HepG2 (cell line): ENCODE measurements at regions not wholly inside any gene's neighbourhood (a gene's known extent, or its start where the extent isn't known, plus 50 kb on each side); places are given as distances from the start of the nearest gene placed in this dataset.

Experiments
- ATAC-seq: fragments of 200-7000 bp; cut with Tn5 transposase; 3 replicates; pipeline ENCODE4 v1.9.1; 2020; ENCODE audit warnings: mild to moderate bottlenecking, moderate library complexity
- BruUV-seq: library from RNA; stranded (reverse); fragments of 400-500 nt; replicated peaks from 2 replicates; lab custom pipeline; 2021; lab: Mats Ljungman, UMichigan
- CTCF ChIA-PET: fragments of 300-600 bp; formaldehyde crosslinking; extraction: SDS; loops from one replicate; lab custom pipeline; 2021; ENCODE audit warnings: low total read pairs, inconsistent platforms, low intra/inter-chr PET ratio; lab: Yijun Ruan, JAX
- POLR2A ChIA-PET: fragments of 350-600 bp; sonication (Branson Sonifier 250); formaldehyde crosslinking; loops from one replicate; lab custom pipeline; 2020; ENCODE audit warnings: antibody characterized with exemption, inconsistent platforms; lab: Yijun Ruan, JAX
- DNase-seq: peaks from one replicate; pipeline ENCODE4 v3.0.0-alpha.2; 2015; ENCODE audit warnings: low spot score
- FAIRE-seq: peaks from 3 replicates; lab custom pipeline; 2011; peaks lifted over from hg19 to GRCh38; lab: Jason Lieb, UNC
- H2AFZ ChIP-seq: one replicate; pipeline ENCODE4 v1.6.1; 2011; ENCODE audit warnings: low read length, inconsistent platforms
- H3K27ac ChIP-seq: fragments of 300-600 bp; 3 replicates; pipeline ENCODE4 v1.8.0; 2011; ENCODE audit warnings: mixed run types, mild to moderate bottlenecking, mixed read lengths, low read length, inconsistent platforms; ENCODE audit not compliant: insufficient read depth; ENCODE audit errors: extremely low read length
- H3K27me3 ChIP-seq, 2 experiments: fragments of 200-600 bp in 1 of 2; 2 replicates in 1 of 2; 3 replicates in 1 of 2; pipeline versions ENCODE4 v1.6.0 to v1.8.0; 2011; ENCODE audit warnings: low read length in 2 of 2, mild to moderate bottlenecking in 2 of 2, moderate library complexity in 2 of 2, inconsistent platforms in 1 of 2; ENCODE audit not compliant: insufficient read depth in 2 of 2, control insufficient read depth in 1 of 2
- H3K36me3 ChIP-seq, 2 experiments: fragments of 200-600 bp in 1 of 2; replicated peaks in 1 of 2; 2 replicates in 1 of 2; 3 replicates in 1 of 2; pipeline versions ENCODE4 v1.5.1 to v1.8.0; 2011; ENCODE audit warnings: low read length in 2 of 2, inconsistent platforms in 1 of 2; ENCODE audit not compliant: insufficient read depth in 2 of 2, control insufficient read depth in 1 of 2
- H3K4me1 ChIP-seq: 2 replicates; pipeline ENCODE4 v1.5.1; 2012; ENCODE audit warnings: low read length, inconsistent platforms; ENCODE audit not compliant: insufficient read depth
- H3K4me2 ChIP-seq: 2 replicates; pipeline ENCODE4 v1.6.0; 2011; ENCODE audit warnings: low read depth, low read length, inconsistent platforms
- H3K4me3 ChIP-seq, 3 experiments: fragments of 200-600 bp in 1 of 3; sonication (generic), shearing (Covaris generic) in 1 of 3; replicated peaks in 1 of 3; 2 replicates each; pipeline ENCODE4 v1.5.1; 2011 to 2016; ENCODE audit warnings: low read length in 3 of 3, inconsistent platforms in 2 of 3, low read depth in 2 of 3, mild to moderate bottlenecking in 2 of 3, control low read depth in 1 of 3, mixed read lengths in 1 of 3; ENCODE audit not compliant: insufficient read depth in 1 of 3
- H3K79me2 ChIP-seq: one replicate; pipeline ENCODE4 v1.6.1; 2011; ENCODE audit warnings: low read length, inconsistent platforms; ENCODE audit not compliant: insufficient read depth
- H3K9ac ChIP-seq: 2 replicates; pipeline ENCODE4 v1.6.0; 2011; ENCODE audit warnings: mild to moderate bottlenecking, low read depth, low read length, inconsistent platforms; ENCODE audit not compliant: insufficient read depth
- H3K9me3 ChIP-seq: 2 replicates; pipeline ENCODE4 v1.5.1; 2012; ENCODE audit warnings: mild to moderate bottlenecking, low read length
- H4K20me1 ChIP-seq: 2 replicates; pipeline ENCODE4 v1.6.0; 2011; ENCODE audit warnings: inconsistent platforms, mild to moderate bottlenecking, low read length, moderate library complexity; ENCODE audit not compliant: insufficient read depth
- ATF1 ChIP-seq: IDR thresholded peaks from 2 replicates; pipeline ENCODE4 v1.6.1; 2016; ENCODE audit warnings: mild to moderate bottlenecking, control low read depth
- CHCHD3 ChIP-seq: sonication (generic); formaldehyde crosslinking; IDR thresholded peaks from 2 replicates; pipeline ENCODE4 v1.8.0; 2022; ENCODE audit warnings: mild to moderate bottlenecking, missing genetic modification reagents, moderate library complexity
- HOXA3 ChIP-seq: sonication (generic); formaldehyde crosslinking; IDR thresholded peaks from 2 replicates; pipeline ENCODE4 v1.5.0; 2020; ENCODE audit warnings: missing genetic modification reagents
- MAFK ChIP-seq, 2 experiments: IDR thresholded peaks in 1 of 2; conservative IDR thresholded peaks in 1 of 2; 2 replicates each; pipeline ENCODE4 v1.6.1; 2011; ENCODE audit warnings: improper control_type of control experiment in 2 of 2, low read length in 2 of 2
- PITX1 ChIP-seq: sonication (generic); formaldehyde crosslinking; IDR thresholded peaks from 2 replicates; pipeline ENCODE4 v1.5.1; 2020; ENCODE audit warnings: mild to moderate bottlenecking, missing genetic modification reagents
- SNAI1 ChIP-seq: sonication (generic); formaldehyde crosslinking; IDR thresholded peaks from 2 replicates; pipeline ENCODE4 v1.5.0; 2020; ENCODE audit warnings: mild to moderate bottlenecking, missing genetic modification reagents, borderline replicate concordance
- ZIK1 ChIP-seq: sonication (generic); formaldehyde crosslinking; IDR thresholded peaks from 2 replicates; pipeline ENCODE4 v1.5.0; 2020; ENCODE audit warnings: mild to moderate bottlenecking, low read depth, missing genetic modification reagents, borderline replicate concordance
- ZNF264 ChIP-seq: sonication (generic); formaldehyde crosslinking; IDR thresholded peaks from 2 replicates; pipeline ENCODE4 v1.4.0; 2020; ENCODE audit warnings: missing genetic modification reagents
- ZNF30 ChIP-seq: sonication (generic); formaldehyde crosslinking; IDR thresholded peaks from 2 replicates; pipeline ENCODE4 v1.5.0; 2020; ENCODE audit warnings: mild to moderate bottlenecking, missing genetic modification reagents
- ZNF326 ChIP-seq: sonication (generic); formaldehyde crosslinking; IDR thresholded peaks from 2 replicates; pipeline ENCODE4 v1.4.0; 2020; ENCODE audit warnings: missing genetic modification reagents, borderline replicate concordance
- ZNF543 ChIP-seq: sonication (generic); formaldehyde crosslinking; IDR thresholded peaks from 2 replicates; pipeline ENCODE4 v1.4.0; 2020; ENCODE audit warnings: mild to moderate bottlenecking, missing genetic modification reagents
- ZNF558 ChIP-seq: sonication (generic); formaldehyde crosslinking; IDR thresholded peaks from 2 replicates; pipeline ENCODE4 v1.9.0; 2022; ENCODE audit warnings: mild to moderate bottlenecking, missing genetic modification reagents, borderline replicate concordance
- WGBS: methylation state at CpG from one replicate; pipeline ENCODE4 v1.1.6; 2017; ENCODE audit warnings: low lambda C conversion rate; 5-methylcytosine and 5-hydroxymethylcytosine counted together
- in situ Hi-C: cut with HindIII; loops from 2 replicates; pipeline ENCODE4 v1.10.0; 2017; ENCODE audit warnings: low pct_unique_long_range_greater_than_20kb; ENCODE audit not compliant: extremely low pct_ligation_motif_present
- intact Hi-C: fragments of 100-400 bp; cut with micrococcal nuclease; formaldehyde crosslinking; loops from one replicate; pipeline ENCODE4 v1.10.0; 2022; ENCODE audit not compliant: unreplicated experiment
- TF ChIP-seq, protein P1 (sequence below): sonication (generic); formaldehyde crosslinking; conservative IDR thresholded peaks from 2 replicates; pipeline ENCODE4 v1.8.0; 2022; ENCODE audit warnings: mild to moderate bottlenecking, moderate library complexity, missing genetic modification reagents
- TF ChIP-seq, protein P2 (sequence below): sonication (generic); formaldehyde crosslinking; conservative IDR thresholded peaks from 2 replicates; pipeline ENCODE4 v1.4.0; 2020; ENCODE audit warnings: mild to moderate bottlenecking, missing genetic modification reagents, moderate library complexity
- TF ChIP-seq, protein P3 (sequence below): sonication (generic); formaldehyde crosslinking; IDR thresholded peaks from 2 replicates; pipeline ENCODE4 v1.5.0; 2020; ENCODE audit warnings: missing genetic modification reagents
- TF ChIP-seq, protein P4 (sequence below): sonication (generic); formaldehyde crosslinking; IDR thresholded peaks from 2 replicates; pipeline ENCODE4 v1.5.0; 2020; ENCODE audit warnings: missing genetic modification reagents

DNA sequence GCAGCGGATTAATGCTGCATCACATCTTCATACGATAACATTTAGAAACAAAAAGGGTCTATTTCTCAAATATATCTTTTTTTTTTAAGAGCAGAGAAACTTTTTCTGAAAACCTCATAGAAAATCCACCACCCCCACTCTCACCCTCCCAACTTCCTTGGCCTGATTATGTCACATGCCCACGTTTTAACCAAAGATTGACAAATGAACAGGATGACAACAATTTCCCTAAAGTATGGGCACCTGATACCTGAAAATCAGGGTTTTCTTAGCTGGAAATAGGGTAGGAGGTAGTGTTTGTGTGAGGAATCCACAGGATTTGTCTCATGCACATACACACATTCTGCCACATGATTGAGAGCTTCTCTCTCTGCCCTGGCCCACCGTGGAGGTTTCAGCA, 74.7 kb upstream of the MDM1 start:
- no peaks in the 10 kb centered on the region for H3K36me3 ChIP-seq
- no peaks in the 10 kb centered on the region for H3K9me3 ChIP-seq
- no peak for TF ChIP-seq ZIK1 (CRISPR knock-in tag)
- TF ChIP-seq HOXA3 (CRISPR knock-in tag): no peak
- TF ChIP-seq ZNF326 (CRISPR knock-in tag): no peak
- TF ChIP-seq CHCHD3 (CRISPR knock-in tag): no peak
- no peak for TF ChIP-seq PITX1 (CRISPR knock-in tag)
- TF ChIP-seq, protein P1, sequence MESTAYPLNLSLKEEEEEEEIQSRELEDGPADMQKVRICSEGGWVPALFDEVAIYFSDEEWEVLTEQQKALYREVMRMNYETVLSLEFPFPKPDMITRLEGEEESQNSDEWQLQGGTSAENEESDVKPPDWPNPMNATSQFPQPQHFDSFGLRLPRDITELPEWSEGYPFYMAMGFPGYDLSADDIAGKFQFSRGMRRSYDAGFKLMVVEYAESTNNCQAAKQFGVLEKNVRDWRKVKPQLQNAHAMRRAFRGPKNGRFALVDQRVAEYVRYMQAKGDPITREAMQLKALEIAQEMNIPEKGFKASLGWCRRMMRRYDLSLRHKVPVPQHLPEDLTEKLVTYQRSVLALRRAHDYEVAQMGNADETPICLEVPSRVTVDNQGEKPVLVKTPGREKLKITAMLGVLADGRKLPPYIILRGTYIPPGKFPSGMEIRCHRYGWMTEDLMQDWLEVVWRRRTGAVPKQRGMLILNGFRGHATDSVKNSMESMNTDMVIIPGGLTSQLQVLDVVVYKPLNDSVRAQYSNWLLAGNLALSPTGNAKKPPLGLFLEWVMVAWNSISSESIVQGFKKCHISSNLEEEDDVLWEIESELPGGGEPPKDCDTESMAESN (CRISPR knock-in tag): no peak
- TF ChIP-seq MAFK (conservative IDR thresholded peaks at IDR 0.05 in 1 of 2, IDR thresholded peaks at IDR 0.05 in 1 of 2; ENCODE audit: low read length in 2 of 2): no peak
- TF ChIP-seq, protein P2, sequence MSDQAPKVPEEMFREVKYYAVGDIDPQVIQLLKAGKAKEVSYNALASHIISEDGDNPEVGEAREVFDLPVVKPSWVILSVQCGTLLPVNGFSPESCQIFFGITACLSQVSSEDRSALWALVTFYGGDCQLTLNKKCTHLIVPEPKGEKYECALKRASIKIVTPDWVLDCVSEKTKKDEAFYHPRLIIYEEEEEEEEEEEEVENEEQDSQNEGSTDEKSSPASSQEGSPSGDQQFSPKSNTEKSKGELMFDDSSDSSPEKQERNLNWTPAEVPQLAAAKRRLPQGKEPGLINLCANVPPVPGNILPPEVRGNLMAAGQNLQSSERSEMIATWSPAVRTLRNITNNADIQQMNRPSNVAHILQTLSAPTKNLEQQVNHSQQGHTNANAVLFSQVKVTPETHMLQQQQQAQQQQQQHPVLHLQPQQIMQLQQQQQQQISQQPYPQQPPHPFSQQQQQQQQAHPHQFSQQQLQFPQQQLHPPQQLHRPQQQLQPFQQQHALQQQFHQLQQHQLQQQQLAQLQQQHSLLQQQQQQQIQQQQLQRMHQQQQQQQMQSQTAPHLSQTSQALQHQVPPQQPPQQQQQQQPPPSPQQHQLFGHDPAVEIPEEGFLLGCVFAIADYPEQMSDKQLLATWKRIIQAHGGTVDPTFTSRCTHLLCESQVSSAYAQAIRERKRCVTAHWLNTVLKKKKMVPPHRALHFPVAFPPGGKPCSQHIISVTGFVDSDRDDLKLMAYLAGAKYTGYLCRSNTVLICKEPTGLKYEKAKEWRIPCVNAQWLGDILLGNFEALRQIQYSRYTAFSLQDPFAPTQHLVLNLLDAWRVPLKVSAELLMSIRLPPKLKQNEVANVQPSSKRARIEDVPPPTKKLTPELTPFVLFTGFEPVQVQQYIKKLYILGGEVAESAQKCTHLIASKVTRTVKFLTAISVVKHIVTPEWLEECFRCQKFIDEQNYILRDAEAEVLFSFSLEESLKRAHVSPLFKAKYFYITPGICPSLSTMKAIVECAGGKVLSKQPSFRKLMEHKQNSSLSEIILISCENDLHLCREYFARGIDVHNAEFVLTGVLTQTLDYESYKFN (CRISPR knock-in tag): no peak
- TF ChIP-seq, protein P3, sequence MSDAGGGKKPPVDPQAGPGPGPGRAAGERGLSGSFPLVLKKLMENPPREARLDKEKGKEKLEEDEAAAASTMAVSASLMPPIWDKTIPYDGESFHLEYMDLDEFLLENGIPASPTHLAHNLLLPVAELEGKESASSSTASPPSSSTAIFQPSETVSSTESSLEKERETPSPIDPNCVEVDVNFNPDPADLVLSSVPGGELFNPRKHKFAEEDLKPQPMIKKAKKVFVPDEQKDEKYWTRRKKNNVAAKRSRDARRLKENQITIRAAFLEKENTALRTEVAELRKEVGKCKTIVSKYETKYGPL: no peak
- TF ChIP-seq, protein P4, sequence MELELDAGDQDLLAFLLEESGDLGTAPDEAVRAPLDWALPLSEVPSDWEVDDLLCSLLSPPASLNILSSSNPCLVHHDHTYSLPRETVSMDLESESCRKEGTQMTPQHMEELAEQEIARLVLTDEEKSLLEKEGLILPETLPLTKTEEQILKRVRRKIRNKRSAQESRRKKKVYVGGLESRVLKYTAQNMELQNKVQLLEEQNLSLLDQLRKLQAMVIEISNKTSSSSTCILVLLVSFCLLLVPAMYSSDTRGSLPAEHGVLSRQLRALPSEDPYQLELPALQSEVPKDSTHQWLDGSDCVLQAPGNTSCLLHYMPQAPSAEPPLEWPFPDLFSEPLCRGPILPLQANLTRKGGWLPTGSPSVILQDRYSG (CRISPR knock-in tag): no peak
- TF ChIP-seq ATF1 (CRISPR knock-in tag): no peak
- no peak for TF ChIP-seq ZNF543
- TF ChIP-seq ZNF558 (CRISPR knock-in tag): no peak
- no peak for TF ChIP-seq ZNF30 (CRISPR knock-in tag)
- TF ChIP-seq SNAI1 (CRISPR knock-in tag): no peak
- TF ChIP-seq ZNF264 (CRISPR knock-in tag): no peak
- no peak overlapping the region for H3K4me3 ChIP-seq
- BruUV-seq: no TSS peak
- no peaks in the 10 kb centered on the region for H4K20me1 ChIP-seq
- no peak overlapping the region for H3K9ac ChIP-seq
- no peak overlapping the region for H3K27ac ChIP-seq
- POLR2A ChIA-PET: no interaction called here
- no peaks in the 10 kb centered on the region for H3K27me3 ChIP-seq
- DNase-seq (no peak), ATAC-seq (no peak), FAIRE-seq (no peak)
- H3K4me1 ChIP-seq: no peaks in the 10 kb centered on the region
- H2AFZ ChIP-seq: no peak overlapping the region
- CTCF ChIA-PET: no interaction called here
- intact Hi-C loops (no loop called here), in situ Hi-C loops (no loop called here)
- 80% methylated on average over 4 of the region's 4 CpGs for WGBS
- H3K79me2 ChIP-seq: no peaks in the 10 kb centered on the region
- H3K4me2 ChIP-seq: no peak overlapping the region
